Activated CD8-positive, alpha-beta memory T cell treated with anti-CD3 and anti-CD28 coated beads, Interleukin-2, amount 10 ng/mL, durations not matched to agents 7 days and 5 days (primary cell): ENCODE measurements at regions not wholly inside any gene's neighbourhood (a gene's known extent, or its start where the extent isn't known, plus 50 kb on each side); places are given as distances from the start of the nearest gene placed in this dataset.
"Not testable (repeated sequence)": the region's sequence is repeated elsewhere in the genome, so short reads cannot be mapped to it uniquely, and the experiment has no call there.

Experiments
- ATAC-seq: fragments of 150-1000 bp; cut with Tn5 transposase; one replicate; pipeline ENCODE4 v1.10.0; 2021; ENCODE audit warnings: moderate library complexity
- CTCF ChIA-PET: fragments of 350-600 bp; sonication (Branson Sonifier 250); formaldehyde crosslinking; loops from one replicate; lab custom pipeline; 2021; ENCODE audit warnings: antibody characterized with exemption; lab: Charles Lee
- DNase-seq: peaks from one replicate; pipeline ENCODE4 v3.0.0-alpha.2; 2020
- H3K27ac Mint-ChIP-seq: one replicate; pipeline ENCODE4 v1.8.0; 2021; ENCODE audit warnings: mild to moderate bottlenecking, mixed read lengths
- H3K27me3 Mint-ChIP-seq: one replicate; pipeline ENCODE4 v1.8.0; 2021; ENCODE audit warnings: mixed read lengths
- H3K36me3 Mint-ChIP-seq: one replicate; pipeline ENCODE4 v1.8.0; 2021; ENCODE audit warnings: mild to moderate bottlenecking, mixed read lengths
- H3K4me1 Mint-ChIP-seq: one replicate; pipeline ENCODE4 v1.8.0; 2021; ENCODE audit warnings: mixed read lengths
- H3K4me3 Mint-ChIP-seq: one replicate; pipeline ENCODE4 v1.8.0; 2021; ENCODE audit warnings: mild to moderate bottlenecking, moderate library complexity, mixed read lengths
- H3K9me3 Mint-ChIP-seq: one replicate; pipeline ENCODE4 v1.8.0; 2022; ENCODE audit warnings: low read depth, mixed read lengths

DNA sequence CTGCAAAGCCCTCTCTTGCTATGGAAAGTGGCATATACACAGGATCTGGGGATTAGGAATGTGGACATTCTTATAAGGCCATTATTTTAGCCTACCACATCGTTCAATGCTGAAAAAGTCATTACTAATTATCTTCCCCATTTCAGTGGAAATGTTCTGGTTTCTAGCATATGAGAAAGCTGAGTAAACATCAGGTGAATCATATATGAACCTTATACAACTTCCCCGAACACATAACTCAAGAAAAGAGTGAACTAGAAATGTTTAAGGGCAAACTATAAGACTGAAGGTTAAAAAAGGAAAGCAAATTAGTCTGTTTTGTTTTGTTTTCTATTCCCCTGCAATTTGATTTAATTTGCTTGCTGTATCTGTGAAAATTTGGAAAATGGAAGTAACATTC lies 62.5 kb upstream of the SEC22B start:
- H3K36me3 Mint-ChIP-seq, H3K4me3 Mint-ChIP-seq, ATAC-seq, DNase-seq, H3K27me3 Mint-ChIP-seq, H3K27ac Mint-ChIP-seq, H3K4me1 Mint-ChIP-seq, H3K9me3 Mint-ChIP-seq, CTCF ChIA-PET: not testable (repeated sequence)

DNA sequence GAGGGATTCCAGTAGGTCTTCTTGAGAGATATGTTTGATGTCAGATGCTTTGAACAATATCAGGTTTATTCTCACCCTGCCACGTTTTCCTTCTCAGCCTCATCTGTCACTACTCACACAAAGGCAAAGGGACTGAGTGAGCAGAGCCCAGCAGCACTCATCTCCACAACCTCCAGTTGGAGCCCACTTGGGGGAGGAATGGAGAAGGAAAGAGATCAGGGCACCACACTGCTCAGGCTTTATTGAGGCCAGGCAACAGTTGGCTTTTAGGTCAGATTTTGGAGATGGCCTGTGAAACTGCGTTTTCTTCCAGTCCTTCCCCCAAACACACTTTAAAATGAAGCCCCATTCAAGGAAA lies 57.3 kb upstream of the SEC22B start:
- ATAC-seq, H3K27me3 Mint-ChIP-seq, DNase-seq, H3K36me3 Mint-ChIP-seq, CTCF ChIA-PET, H3K4me3 Mint-ChIP-seq, H3K9me3 Mint-ChIP-seq, H3K27ac Mint-ChIP-seq, H3K4me1 Mint-ChIP-seq: not testable (repeated sequence)

DNA sequence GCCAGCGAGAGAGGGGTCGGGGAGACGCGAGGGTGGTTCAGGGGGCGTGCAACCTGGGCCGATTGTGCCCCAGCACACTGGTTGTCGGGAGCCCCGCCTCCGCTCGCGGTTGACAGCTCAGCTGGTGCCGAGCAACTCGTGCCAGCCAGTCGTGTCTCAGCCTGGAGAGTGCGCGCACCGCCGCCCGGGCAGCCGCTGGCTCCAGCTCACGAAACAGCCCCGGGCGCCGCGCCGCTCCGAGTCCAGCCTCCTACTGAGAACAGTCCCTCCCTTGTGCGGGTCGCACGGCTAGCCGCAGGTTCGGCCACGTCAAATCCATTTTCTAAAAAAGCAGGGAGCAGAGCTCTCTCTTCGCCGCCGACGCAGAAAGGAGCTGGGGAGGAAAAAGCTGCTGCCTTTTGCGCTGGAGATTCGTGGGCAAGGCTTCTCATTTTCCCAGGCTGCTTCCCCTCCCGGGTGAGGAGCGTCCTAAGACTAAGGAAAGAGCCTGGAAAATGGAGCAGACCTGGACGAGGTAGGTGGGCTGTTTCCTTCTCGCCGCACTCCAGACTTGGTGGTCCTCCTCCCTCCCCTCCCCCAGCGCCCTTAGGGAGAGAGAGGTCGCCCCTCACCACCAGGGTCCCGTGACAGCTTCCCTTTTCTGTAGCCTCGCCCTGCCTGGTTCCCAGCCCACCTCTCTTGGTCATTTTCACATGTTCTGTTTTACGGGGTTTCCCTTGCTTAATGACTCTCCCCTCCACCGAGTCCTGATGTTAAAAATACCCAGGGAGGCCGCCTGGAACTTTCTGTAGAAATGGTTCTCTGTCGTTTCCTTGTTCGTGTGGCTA lies 56.7 kb upstream of the SEC22B start:
- H3K4me3 Mint-ChIP-seq, DNase-seq, H3K27me3 Mint-ChIP-seq, H3K4me1 Mint-ChIP-seq, H3K9me3 Mint-ChIP-seq, H3K36me3 Mint-ChIP-seq, H3K27ac Mint-ChIP-seq, CTCF ChIA-PET: not testable (repeated sequence)
- peak; percentile 98 for ATAC-seq

DNA sequence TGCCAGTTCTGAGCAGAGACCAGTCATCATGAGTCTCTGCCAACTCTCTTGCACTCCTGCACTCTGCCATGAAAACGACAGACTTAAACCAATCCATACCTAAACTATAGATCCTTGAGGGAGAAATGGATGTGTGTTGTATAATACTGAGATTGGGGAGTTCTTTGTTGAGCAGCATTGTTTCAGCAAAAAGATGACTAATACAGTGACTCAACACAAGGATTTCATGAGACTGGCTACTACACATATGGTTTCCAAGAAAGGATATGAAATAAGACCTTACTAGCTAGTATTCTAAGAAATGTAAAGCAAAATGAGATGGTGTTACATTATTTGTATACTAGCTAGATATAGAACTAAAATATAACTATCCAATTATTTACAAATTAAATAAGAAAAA lies 53.5 kb upstream of the SEC22B start:
- DNase-seq, H3K9me3 Mint-ChIP-seq, CTCF ChIA-PET, H3K27ac Mint-ChIP-seq, H3K4me1 Mint-ChIP-seq, H3K36me3 Mint-ChIP-seq, H3K27me3 Mint-ChIP-seq, ATAC-seq, H3K4me3 Mint-ChIP-seq: not testable (repeated sequence)
